Thoracic aorta (tissue), 2 donors: ENCODE measurements at regions not wholly inside any gene's neighbourhood (a gene's known extent, or its start where the extent isn't known, plus 50 kb on each side); places are given as distances from the start of the nearest gene placed in this dataset.

Experiments
- ATAC-seq: fragments of 150-250 bp; one replicate; pipeline ENCODE4 v1.8.0; 2017; ENCODE audit warnings: low read depth; ENCODE audit not compliant: insufficient number of reproducible peaks, low FRiP score
- DNase-seq: peaks from one replicate; pipeline ENCODE4 v3.0.0-alpha.2; 2020; ENCODE audit warnings: low spot score
- H3K27ac ChIP-seq, 2 donors: fragments of 200-600 bp; sonication (generic); 1 replicate in 1 of 2; 2 replicates in 1 of 2; pipeline ENCODE4 v1.5.1; 2016; ENCODE audit warnings: mild to moderate bottlenecking in 2 of 2, moderate library complexity in 2 of 2
- H3K27me3 ChIP-seq: fragments of 200-600 bp; sonication (generic); replicated peaks from 2 replicates; pipeline ENCODE4 v1.6.0; 2016; ENCODE audit warnings: mild to moderate bottlenecking; ENCODE audit not compliant: insufficient read depth
- H3K36me3 ChIP-seq: fragments of 200-600 bp; sonication (generic); one replicate; pipeline ENCODE4 v1.5.1; 2016
- H3K4me1 ChIP-seq, 2 donors: fragments of 200-600 bp; sonication (generic); 1 replicate in 1 of 2; 2 replicates in 1 of 2; pipeline versions ENCODE4 v1.5.1 to v1.6.0; 2016; ENCODE audit warnings: low read depth in 2 of 2, mild to moderate bottlenecking in 1 of 2; ENCODE audit not compliant: control insufficient read depth in 1 of 2
- H3K4me3 ChIP-seq: fragments of 200-600 bp; sonication (generic); 2 replicates; pipeline ENCODE4 v1.5.1; 2016; ENCODE audit warnings: mild to moderate bottlenecking
- H3K9me3 ChIP-seq: fragments of 200-600 bp; sonication (generic); 2 replicates; pipeline ENCODE4 v1.5.1; 2016
- CTCF ChIP-seq: fragments of 200-600 bp; sonication (generic); IDR thresholded peaks from one replicate; pipeline ENCODE4 v1.5.1; 2019; ENCODE audit warnings: antibody characterized with exemption

DNA sequence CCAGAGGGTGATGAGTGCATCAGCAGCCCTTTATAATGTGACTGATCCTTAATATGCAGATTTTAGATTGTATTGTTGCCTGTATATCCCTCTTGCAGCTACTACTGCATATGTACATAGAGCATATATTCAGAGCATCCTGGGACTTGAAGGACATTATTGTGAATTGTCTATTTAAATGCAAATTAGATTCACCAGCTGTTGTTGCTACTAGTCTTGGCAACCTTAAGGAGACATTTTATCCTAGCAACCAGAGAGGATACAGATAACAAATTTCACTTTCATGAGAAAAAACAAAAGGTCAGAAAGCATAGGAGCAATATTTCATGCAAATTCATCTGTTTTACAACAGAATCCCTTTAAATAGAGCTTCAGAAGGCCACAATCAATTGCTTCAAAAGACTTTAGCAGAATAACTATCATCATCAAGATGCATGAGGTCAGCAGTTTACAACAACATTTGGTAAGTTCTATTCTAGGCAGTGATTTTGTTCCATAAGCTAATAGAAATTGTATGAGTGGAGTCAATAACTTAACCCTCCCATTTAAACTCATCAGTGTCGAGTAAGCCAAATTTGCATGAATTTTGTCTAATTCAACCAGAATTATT is 148.6 kb downstream of the GC start:
- DNase-seq, result no peak
- H3K36me3 ChIP-seq, result no peaks in the 10 kb centered on the region
- H3K27ac ChIP-seq, result no peak overlapping the region
- no peaks in the 10 kb centered on the region for H3K4me1 ChIP-seq
- H3K27me3 ChIP-seq, result no peaks in the 10 kb centered on the region
- no peak for ATAC-seq
- H3K9me3 ChIP-seq, result no peaks in the 10 kb centered on the region
- no peak for TF ChIP-seq CTCF
- H3K4me3 ChIP-seq, result no peak overlapping the region

- Histone ChIP-seq H3K27ac (no peak overlapping the region), H3K9me3 (no peaks in the 10 kb centered on the region), H3K4me1 (no peaks in the 10 kb centered on the region), H3K36me3 (no peaks in the 10 kb centered on the region), H3K27me3 (no peaks in the 10 kb centered on the region), H3K4me3 (no peak overlapping the region)
- TF ChIP-seq CTCF, result no peak
- DNase-seq (no peak), ATAC-seq (no peak)
Observed at GRCh38 chr4:71634364-71634763, 149.5 kb downstream of the GC start.

DNA sequence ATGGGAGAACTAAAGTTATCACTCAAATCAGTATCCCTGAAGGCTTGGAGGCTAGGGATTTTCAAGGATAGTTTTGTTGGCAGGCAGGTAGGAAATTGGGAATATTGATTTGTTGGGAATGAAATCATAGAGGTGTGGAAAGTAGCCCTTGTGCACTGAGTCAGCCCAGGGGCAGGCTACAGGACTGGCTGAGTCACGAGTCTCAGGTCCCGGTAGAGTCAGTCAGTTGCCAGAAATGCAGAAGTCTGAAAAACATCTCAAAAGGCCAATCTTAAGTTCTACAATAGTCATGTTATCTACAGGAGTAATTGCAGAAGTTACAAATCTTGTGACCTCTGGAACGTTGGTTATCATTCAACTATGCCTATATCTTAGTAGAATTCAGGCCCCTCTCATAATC is 153.1 kb downstream of the GC start:
- Histone ChIP-seq H3K36me3 (no peaks in the 10 kb centered on the region), H3K9me3 (no peaks in the 10 kb centered on the region), H3K4me1 (no peaks in the 10 kb centered on the region), H3K27ac (no peak overlapping the region), H3K4me3 (no peak overlapping the region), H3K27me3 (no peaks in the 10 kb centered on the region)
- TF ChIP-seq CTCF, result no peak
- ATAC-seq (no peak), DNase-seq (no peak)

GRCh38 chr4:71625005-71625404 is 158.9 kb downstream of the GC start:
- Histone ChIP-seq H3K9me3 (no peaks in the 10 kb centered on the region), H3K4me3 (no peak overlapping the region), H3K27ac (no peak overlapping the region), H3K36me3 (no peaks in the 10 kb centered on the region), H3K4me1 (no peaks in the 10 kb centered on the region), H3K27me3 (no peaks in the 10 kb centered on the region)
- TF ChIP-seq CTCF, result no peak
- ATAC-seq (no peak), DNase-seq (no peak)
